HG03280 (cell line): ENCODE measurements at regions not wholly inside any gene's neighbourhood (a gene's known extent, or its start where the extent isn't known, plus 50 kb on each side); places are given as distances from the start of the nearest gene placed in this dataset.
"Not testable (repeated sequence)": the region's sequence is repeated elsewhere in the genome, so short reads cannot be mapped to it uniquely, and the experiment has no call there.

Source experiments
- ATAC-seq: cut with Tn5 transposase; IDR thresholded peaks from one replicate; pipeline ENCODE4 v1.9.1; 2021; ENCODE audit warnings: mild to moderate bottlenecking, moderate library complexity; ENCODE audit not compliant: unreplicated experiment

GRCh38 chr4:3954540-3955320 lies 188.5 kb downstream of the ADRA2C start:
- peak; percentile 1 for ATAC-seq

- ATAC-seq: peak; percentile 99
These were observed 189.4 kb downstream of the ADRA2C start for GRCh38 chr4:3955321-3956164.

DNA sequence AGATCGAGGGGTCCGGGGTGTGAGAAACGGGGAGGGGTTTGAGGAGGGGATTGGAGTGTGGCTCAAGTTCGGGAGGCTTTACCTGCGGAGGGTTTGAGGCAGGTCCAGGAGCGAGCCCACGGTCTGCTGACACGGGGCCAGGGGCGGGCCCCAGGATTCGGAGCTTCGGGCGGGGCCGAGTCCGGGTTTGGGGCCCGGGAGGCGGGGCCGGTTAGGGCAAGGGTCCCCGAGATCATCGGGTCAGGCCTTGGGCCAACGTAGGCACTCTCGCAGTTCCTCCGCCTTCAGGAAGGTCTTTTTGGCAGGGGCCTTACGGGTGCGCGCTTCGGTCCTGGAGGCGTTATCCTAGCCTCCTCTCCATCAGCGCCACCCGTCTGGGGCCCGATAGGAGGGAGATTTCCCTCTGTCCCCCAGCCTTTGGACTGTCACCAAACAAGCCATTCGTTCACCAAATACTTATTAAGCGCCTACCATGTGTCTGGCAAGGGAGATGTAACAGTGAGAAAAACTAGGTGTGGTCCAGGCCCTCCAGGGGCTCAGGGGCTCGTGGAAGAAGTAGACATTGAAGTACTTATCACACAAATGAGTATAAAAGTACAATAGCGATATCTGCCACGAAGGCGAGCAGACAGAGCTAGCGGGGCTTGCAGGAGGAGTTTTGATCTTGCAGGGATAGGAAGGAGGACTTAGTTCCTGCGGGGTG lies 190.1 kb downstream of the ADRA2C start:
- ATAC-seq: not testable (repeated sequence)

GRCh38 chr4:3961091-3961672 lies 195.0 kb downstream of the ADRA2C start:
- ATAC-seq: not testable (repeated sequence)

DNA sequence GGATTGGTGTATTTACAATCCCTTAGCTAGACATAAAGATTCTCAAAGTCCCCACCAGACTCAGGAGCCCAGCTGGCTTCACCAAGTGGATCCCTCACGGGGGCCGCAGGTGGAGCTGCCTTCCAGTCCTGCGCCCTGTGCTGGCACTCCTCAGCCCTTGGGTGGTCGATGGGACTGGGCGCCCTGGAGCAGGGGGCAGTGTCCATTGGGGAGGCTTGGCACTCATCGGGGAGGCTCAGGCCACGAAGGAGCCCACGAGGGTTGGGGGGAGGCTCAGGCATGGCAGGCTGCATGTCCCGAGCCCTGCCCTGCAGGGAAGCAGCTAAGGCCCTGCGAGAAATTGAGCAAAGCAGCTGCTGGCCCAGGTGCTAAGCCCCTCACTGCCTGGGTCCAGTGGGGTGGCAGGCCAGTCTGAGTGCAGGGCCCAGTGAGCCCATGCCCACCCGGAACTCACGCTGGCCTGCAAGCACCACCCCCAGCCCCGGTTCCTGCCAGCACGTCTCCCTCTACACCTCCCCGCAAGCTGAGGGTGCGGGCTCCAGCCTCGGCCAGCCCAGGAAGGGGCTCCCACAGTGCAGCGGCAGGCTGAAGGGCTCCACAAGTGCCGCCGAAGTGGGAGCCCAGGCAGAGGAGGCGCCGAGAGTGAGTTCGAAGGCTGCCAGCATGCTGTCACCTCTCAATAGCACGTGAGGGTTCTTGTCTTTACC lies 198.5 kb downstream of the ADRA2C start:
- not testable (repeated sequence) for ATAC-seq

GRCh38 chr4:3967204-3967603 lies 201.0 kb downstream of the ADRA2C start:
- ATAC-seq: not testable (repeated sequence)

GRCh38 chr4:3972626-3973025 lies 206.4 kb downstream of the ADRA2C start:
- ATAC-seq: not testable (repeated sequence)

- ATAC-seq: not testable (repeated sequence)
These were observed 207.5 kb downstream of the ADRA2C start for GRCh38 chr4:3973581-3974200.

DNA sequence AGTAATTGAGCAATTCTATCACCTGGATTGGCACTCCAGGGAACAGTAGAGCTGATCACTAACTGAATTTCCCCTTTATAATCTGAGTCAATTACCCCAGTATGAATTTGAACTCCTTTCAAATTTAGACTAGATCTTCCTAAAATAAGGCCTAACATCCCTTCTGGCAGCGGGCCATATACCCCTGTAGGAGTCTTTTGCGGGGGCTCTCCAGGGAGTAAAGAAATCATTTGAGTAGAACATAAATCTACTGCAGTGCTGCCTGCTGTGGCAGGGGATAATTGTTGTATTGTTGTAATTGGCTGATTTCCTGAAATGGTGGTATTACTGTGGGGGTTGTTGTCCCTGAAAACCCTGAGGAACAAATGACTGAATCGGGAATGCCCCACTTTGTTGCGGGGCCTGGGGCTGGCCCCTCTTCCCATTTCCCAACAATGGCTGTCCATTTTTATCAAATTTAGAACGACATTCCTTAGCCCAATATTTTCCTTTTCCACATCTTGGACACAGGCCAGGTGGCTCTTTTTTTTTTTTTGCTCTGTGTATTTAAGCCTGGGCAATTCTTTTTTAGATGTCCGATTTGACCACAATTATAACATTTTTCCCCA lies 217.4 kb downstream of the ADRA2C start:
- not testable (repeated sequence) for ATAC-seq

GRCh38 chr4:3984796-3985195 lies 218.6 kb downstream of the ADRA2C start:
- not testable (repeated sequence) for ATAC-seq

DNA sequence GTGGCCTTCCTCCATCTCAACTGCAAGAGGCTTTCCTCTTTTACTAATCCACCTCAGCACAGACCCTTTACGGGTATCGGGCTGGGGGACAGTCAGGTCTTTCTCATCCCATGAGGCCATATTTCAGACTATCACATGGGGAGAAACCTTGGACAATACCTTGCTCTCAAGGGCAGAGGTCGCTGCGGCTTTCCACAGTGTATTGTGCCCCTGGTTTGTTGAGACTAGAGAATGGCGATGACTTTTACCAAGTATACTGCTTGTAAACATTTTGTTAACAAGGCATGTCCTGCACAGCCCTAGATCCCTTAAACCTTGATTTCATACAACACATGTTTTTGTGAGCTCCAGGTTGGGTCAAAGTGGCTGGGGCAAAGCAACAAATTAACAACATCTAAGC lies 220.2 kb downstream of the ADRA2C start:
- ATAC-seq: not testable (repeated sequence)

- not testable (repeated sequence) for ATAC-seq
These were observed 229.3 kb downstream of the OTOP1 start for GRCh38 chr4:3997386-3997785.

DNA sequence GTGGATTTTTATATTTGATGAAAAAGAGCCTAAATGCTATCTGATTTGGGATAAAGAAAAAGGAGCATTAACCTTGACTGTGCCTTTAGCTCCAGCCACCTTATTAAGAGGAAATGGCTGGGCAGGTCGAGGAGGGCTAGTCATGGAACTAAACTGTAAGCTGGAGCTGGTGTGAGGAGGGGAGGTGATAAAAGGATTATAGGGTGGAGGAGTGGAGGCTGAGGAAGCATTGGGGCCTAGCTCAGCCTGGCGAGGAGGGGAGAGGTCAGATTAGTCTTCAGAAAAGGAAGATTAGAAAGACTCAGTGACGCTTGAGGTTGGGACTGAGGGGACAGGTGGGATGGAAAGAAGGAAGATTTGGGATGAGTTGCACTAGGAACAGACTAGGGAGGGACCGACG lies 222.7 kb downstream of the OTOP1 start:
- not testable (repeated sequence) for ATAC-seq

DNA sequence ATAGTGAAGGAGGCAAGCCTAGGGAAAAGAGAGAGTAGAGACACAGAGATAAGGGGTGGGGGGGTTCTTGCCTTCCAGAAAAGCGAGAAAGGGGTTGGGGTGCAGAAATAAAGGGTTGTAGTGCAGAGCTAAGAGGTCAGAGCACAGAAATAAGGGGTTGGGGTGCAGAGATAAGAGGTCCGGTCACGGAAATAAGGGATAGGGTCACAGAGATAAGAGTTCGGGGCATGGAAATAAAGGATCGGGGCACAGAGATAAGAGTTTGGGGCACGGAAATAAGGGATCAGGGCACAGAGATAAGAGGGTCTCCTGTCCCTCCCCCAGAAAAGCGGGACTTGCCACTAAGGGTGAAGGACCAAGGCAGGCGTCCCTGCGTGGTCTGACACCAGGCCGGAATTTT lies 222.0 kb downstream of the OTOP1 start:
- ATAC-seq: not testable (repeated sequence)

- ATAC-seq: not testable (repeated sequence)
These were observed 220.4 kb downstream of the OTOP1 start for GRCh38 chr4:4006356-4006755.

DNA sequence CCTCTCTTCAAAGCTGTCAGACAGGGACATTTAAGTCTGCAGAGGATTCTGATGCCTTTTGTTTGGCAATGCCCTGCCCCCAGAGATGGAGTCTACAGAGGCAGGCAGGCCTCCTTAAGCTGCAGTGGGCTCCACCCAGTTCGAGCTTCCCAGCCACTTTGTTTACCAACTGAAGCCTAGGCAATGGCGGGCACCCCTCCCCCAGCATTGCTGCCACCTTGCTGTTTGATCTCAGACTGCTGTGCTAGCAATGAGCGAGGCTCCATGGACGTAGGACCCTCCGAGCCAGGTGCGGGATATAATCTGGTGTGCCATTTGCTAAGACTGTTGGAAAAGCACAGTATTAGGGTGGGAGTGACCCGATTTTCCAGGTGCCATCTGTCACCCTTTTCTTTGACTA lies 207.7 kb downstream of the OTOP1 start:
- not testable (repeated sequence) for ATAC-seq

DNA sequence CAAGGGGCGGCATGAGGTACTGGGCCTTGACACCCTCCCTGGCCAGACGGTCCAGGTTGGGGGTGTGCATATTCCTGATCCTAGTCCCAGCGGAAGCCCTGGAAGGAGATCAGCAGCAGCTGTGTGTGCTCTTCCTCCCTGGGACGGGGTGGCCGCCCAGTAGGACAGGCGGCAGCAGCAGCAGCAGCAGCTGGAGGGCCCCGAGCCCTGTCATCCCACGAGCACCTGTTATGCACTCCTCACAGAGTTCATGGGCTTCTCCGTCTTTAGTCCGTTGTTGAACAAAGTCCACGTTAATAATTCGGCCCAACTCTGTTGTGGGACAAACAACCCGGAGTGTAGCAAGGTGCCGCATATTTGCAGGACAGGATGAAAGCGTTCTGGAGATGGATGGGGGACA lies 205.6 kb downstream of the OTOP1 start:
- not testable (repeated sequence) for ATAC-seq

DNA sequence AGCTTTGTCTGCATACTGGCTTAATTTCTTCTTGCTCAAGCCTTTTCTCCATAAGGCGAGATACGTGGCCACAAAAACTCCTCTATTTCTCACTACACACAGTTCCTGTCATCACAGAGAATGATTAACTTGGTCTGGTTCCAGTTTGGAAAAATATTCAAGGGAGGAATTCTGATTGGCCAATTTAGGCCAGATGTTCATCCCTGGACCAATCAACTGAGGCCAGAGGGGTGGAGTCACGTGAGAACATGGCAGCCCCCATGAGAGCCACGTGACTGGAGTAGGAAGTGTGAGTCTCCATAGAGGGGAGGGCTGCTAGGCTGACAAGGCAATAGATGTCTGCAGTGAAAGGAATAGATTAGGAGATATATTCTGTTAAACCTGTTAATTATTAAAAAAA lies 200.0 kb downstream of the OTOP1 start:
- not testable (repeated sequence) for ATAC-seq

DNA sequence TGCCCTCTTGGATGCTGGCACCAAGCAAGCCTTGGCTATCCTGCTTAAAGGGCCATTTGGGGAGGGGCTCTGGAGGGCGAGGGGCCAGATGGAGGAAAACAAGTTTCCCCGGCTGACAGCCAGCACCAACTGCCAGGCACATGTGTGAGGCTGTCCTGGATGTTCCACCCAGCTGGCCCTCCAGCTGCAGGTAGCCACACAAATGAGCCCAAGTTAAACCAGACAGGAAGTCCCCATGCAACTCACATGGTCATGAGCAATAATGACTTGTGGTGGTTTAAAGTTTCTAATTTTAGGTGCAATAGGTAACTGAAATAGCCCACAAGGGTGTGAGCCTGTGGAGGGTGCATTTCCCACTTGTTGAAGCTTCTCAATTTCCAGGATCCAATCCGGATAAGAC lies 198.0 kb downstream of the OTOP1 start:
- not testable (repeated sequence) for ATAC-seq
